HCT116 (cell line): ENCODE measurements at regions not wholly inside any gene's neighbourhood (a gene's known extent, or its start where the extent isn't known, plus 50 kb on each side); places are given as distances from the start of the nearest gene placed in this dataset.

ENCODE experiments used
- ATAC-seq: fragments of 200-7000 bp; cut with Tn5 transposase; 2 replicates; pipeline ENCODE4 v1.9.1; 2020; ENCODE audit warnings: mild to moderate bottlenecking, moderate library complexity
- BruUV-seq: library from RNA; stranded (reverse); fragments of 400-500 nt; replicated peaks from 2 replicates; lab custom pipeline; 2021; lab: Mats Ljungman, UMichigan
- CTCF ChIA-PET: fragments of 300-600 bp; sonication (Branson Sonifier 250); formaldehyde crosslinking; loops from one replicate; lab custom pipeline; 2021; ENCODE audit warnings: antibody characterized with exemption; lab: Charles Lee
- POLR2A ChIA-PET: fragments of 300-600, 350-600 bp; sonication (Branson Sonifier 250); formaldehyde crosslinking; loops from one replicate; lab custom pipeline; 2021; ENCODE audit warnings: antibody characterized with exemption; lab: Charles Lee
- RAD21 ChIA-PET, 2 experiments: fragments of 300-600 bp; sonication (Branson Sonifier 250); formaldehyde crosslinking; loops; one replicate each; lab custom pipeline; 2023; ENCODE audit warnings: low total read pairs in 2 of 2; ENCODE audit not compliant: uncharacterized antibody in 2 of 2, unreplicated experiment in 2 of 2, low non-redundant PET in 1 of 2; lab: Charles Lee
- DNase-seq: peaks from one replicate; pipeline ENCODE4 v3.0.0-alpha.2; 2010; ENCODE audit warnings: low read depth, low spot score
- H2AFZ ChIP-seq: fragments of 200-600 bp; shearing (Covaris generic), sonication (generic); 2 replicates; pipeline ENCODE4 v1.6.1; 2017; ENCODE audit warnings: low read depth, mixed run types, mixed read lengths, antibody characterized with exemption, low read length; ENCODE audit not compliant: poor library complexity, severe bottlenecking
- H3K27ac ChIP-seq: 2 replicates; pipeline ENCODE4 v1.5.1; 2012; ENCODE audit warnings: low read depth, low read length
- H3K27me3 ChIP-seq: fragments of 200-600 bp; sonication (generic); 2 replicates; pipeline ENCODE4 v1.6.1; 2016; ENCODE audit warnings: mixed run types, low read length, mixed read lengths; ENCODE audit not compliant: insufficient read depth
- H3K36me3 ChIP-seq, 2 experiments: fragments of 200-500 bp in 1 of 2; fragments of 200-600 bp in 1 of 2; sonication (Bioruptor generic) in 1 of 2; sonication (generic) in 1 of 2; 2 replicates each; pipeline versions ENCODE4 v1.5.1 to v1.6.1; 2014 to 2016; ENCODE audit warnings: low read length in 2 of 2, inconsistent platforms in 1 of 2, mixed read lengths in 1 of 2, mixed run types in 1 of 2; ENCODE audit not compliant: insufficient read depth in 2 of 2, control insufficient read depth in 1 of 2
- H3K4me1 ChIP-seq, 2 experiments: fragments of 200-600 bp in 1 of 2; sonication (generic) in 1 of 2; 2 replicates each; pipeline versions ENCODE4 v1.5.1 to v1.6.1; 2012 to 2017; ENCODE audit warnings: low read length in 2 of 2, inconsistent platforms in 1 of 2, mild to moderate bottlenecking in 1 of 2, mixed read lengths in 1 of 2, mixed run types in 1 of 2, moderate library complexity in 1 of 2; ENCODE audit not compliant: insufficient read depth in 2 of 2, control insufficient read depth in 1 of 2
- H3K4me2 ChIP-seq: fragments of 200-600 bp; sonication (generic); 2 replicates; pipeline ENCODE4 v1.6.1; 2017; ENCODE audit warnings: mixed run types, low read length, mixed read lengths
- H3K4me3 ChIP-seq, 2 experiments: fragments of 200-600 bp in 1 of 2; sonication (generic) in 1 of 2; replicated peaks in 1 of 2; 2 replicates each; pipeline ENCODE4 v1.5.1; 2011 to 2016; ENCODE audit warnings: low read length in 2 of 2, control low read depth in 1 of 2, low read depth in 1 of 2, mild to moderate bottlenecking in 1 of 2, mixed read lengths in 1 of 2, mixed run types in 1 of 2
- H3K79me2 ChIP-seq: fragments of 200-600 bp; sonication (generic); 2 replicates; pipeline ENCODE4 v1.6.1; 2017; ENCODE audit warnings: mild to moderate bottlenecking, mixed run types, low read length, moderate library complexity, mixed read lengths; ENCODE audit not compliant: insufficient read depth
- H3K9ac ChIP-seq: fragments of 200-600 bp; sonication (generic); 2 replicates; pipeline ENCODE4 v1.6.1; 2016; ENCODE audit warnings: low read length, mixed read lengths
- H3K9me2 ChIP-seq: fragments of 200-600 bp; sonication (generic), shearing (Covaris generic); 2 replicates; pipeline ENCODE4 v1.6.1; 2017; ENCODE audit warnings: mixed run types, mild to moderate bottlenecking, moderate library complexity; ENCODE audit not compliant: insufficient read depth
- H3K9me3 ChIP-seq, 2 experiments: fragments of 200-500 bp in 1 of 2; fragments of 200-600 bp in 1 of 2; sonication (Bioruptor generic) in 1 of 2; sonication (generic) in 1 of 2; 2 replicates each; pipeline ENCODE4 v1.6.1; 2014 to 2017; ENCODE audit warnings: low read length in 2 of 2, mixed read lengths in 2 of 2, inconsistent platforms in 1 of 2, low read depth in 1 of 2, mild to moderate bottlenecking in 1 of 2, mixed run types in 1 of 2, moderate library complexity in 1 of 2; ENCODE audit not compliant: control insufficient read depth in 1 of 2, insufficient read depth in 1 of 2
- H4K20me1 ChIP-seq: fragments of 200-600 bp; sonication (generic), shearing (Covaris generic); 2 replicates; pipeline ENCODE4 v1.6.1; 2017; ENCODE audit warnings: mixed run types, mild to moderate bottlenecking, moderate library complexity; ENCODE audit not compliant: insufficient read depth
- EGR1 ChIP-seq: IDR thresholded peaks from 2 replicates; pipeline ENCODE4 v1.6.1; 2012; ENCODE audit warnings: low read depth
- EZH2phosphoT487 ChIP-seq: fragments of 200-600 bp; IDR thresholded peaks from 2 replicates; pipeline ENCODE4 v1.6.1; 2018; ENCODE audit warnings: antibody characterized with exemption, borderline replicate concordance
- JUND ChIP-seq: IDR thresholded peaks from 2 replicates; pipeline ENCODE4 v1.6.1; 2012
- POLR2A ChIP-seq: IDR thresholded peaks from 2 replicates; pipeline ENCODE4 v1.7.0; 2011; ENCODE audit warnings: borderline replicate concordance; ENCODE audit not compliant: insufficient read depth, insufficient read length; ENCODE audit errors: extremely low read depth
- POLR2AphosphoS5 ChIP-seq: IDR thresholded peaks from 2 replicates; pipeline ENCODE4 v1.6.1; 2011; ENCODE audit warnings: mild to moderate bottlenecking, low read depth, low read length, moderate library complexity
- RAD21 ChIP-seq: IDR thresholded peaks from 2 replicates; pipeline ENCODE4 v1.6.1; 2012; ENCODE audit warnings: low read depth, mild to moderate bottlenecking
- SIN3A ChIP-seq: IDR thresholded peaks from 2 replicates; pipeline ENCODE4 v1.6.1; 2012; ENCODE audit warnings: low read depth
- SP1 ChIP-seq: IDR thresholded peaks from 2 replicates; pipeline ENCODE4 v1.6.1; 2012; ENCODE audit warnings: low read depth
- SRF ChIP-seq: IDR thresholded peaks from 2 replicates; pipeline ENCODE4 v1.6.1; 2012; ENCODE audit warnings: low read depth
- TCF7L2 ChIP-seq: IDR thresholded peaks from 2 replicates; pipeline ENCODE4 v1.7.0; 2011; ENCODE audit warnings: borderline replicate concordance, inconsistent platforms; ENCODE audit not compliant: insufficient read depth, insufficient read length; ENCODE audit errors: extremely low read depth
- YY1 ChIP-seq: IDR thresholded peaks from 2 replicates; pipeline ENCODE4 v1.6.1; 2011; ENCODE audit warnings: low read length, low read depth, moderate library complexity, mild to moderate bottlenecking; ENCODE audit not compliant: insufficient replicate concordance; ENCODE audit errors: extremely low read depth
- ZFX ChIP-seq: fragments of 450-650 bp; IDR thresholded peaks from 2 replicates; pipeline ENCODE4 v1.6.1; 2017
- ZNF274 ChIP-seq: fragments of 200-500 bp; sonication (Bioruptor generic); IDR thresholded peaks from 2 replicates; pipeline ENCODE4 v1.6.1; 2014; ENCODE audit warnings: mild to moderate bottlenecking, low read depth, low read length, inconsistent platforms
- intact Hi-C: fragments of 100-400 bp; cut with micrococcal nuclease; formaldehyde crosslinking; loops from 2 replicates; pipeline ENCODE4 v1.10.0; 2022
- TF ChIP-seq, protein P1 (sequence below): IDR thresholded peaks from 2 replicates; pipeline ENCODE4 v1.6.1; 2012; ENCODE audit warnings: low read depth
- TF ChIP-seq, protein P2 (sequence below), 3 experiments: fragments of 200-600 bp in 1 of 3; sonication (generic) in 1 of 3; IDR thresholded peaks in 2 of 3; conservative IDR thresholded peaks in 1 of 3; 2 replicates each; pipeline ENCODE4 v1.5.1; 2012 to 2017; ENCODE audit warnings: low read depth in 2 of 3, low read length in 2 of 3, antibody characterized with exemption in 1 of 3, borderline replicate concordance in 1 of 3, control low read depth in 1 of 3, mild to moderate bottlenecking in 1 of 3, mixed read lengths in 1 of 3, mixed run types in 1 of 3, moderate library complexity in 1 of 3; ENCODE audit not compliant: insufficient read depth in 1 of 3
- TF ChIP-seq, protein P3 (sequence below): IDR thresholded peaks from 2 replicates; pipeline ENCODE4 v1.6.1; 2011; ENCODE audit warnings: mild to moderate bottlenecking, low read length, moderate library complexity; ENCODE audit not compliant: insufficient replicate concordance; ENCODE audit errors: extremely low read depth
- TF ChIP-seq, protein P4 (sequence below): IDR thresholded peaks from 2 replicates; pipeline ENCODE4 v1.6.1; 2012

DNA sequence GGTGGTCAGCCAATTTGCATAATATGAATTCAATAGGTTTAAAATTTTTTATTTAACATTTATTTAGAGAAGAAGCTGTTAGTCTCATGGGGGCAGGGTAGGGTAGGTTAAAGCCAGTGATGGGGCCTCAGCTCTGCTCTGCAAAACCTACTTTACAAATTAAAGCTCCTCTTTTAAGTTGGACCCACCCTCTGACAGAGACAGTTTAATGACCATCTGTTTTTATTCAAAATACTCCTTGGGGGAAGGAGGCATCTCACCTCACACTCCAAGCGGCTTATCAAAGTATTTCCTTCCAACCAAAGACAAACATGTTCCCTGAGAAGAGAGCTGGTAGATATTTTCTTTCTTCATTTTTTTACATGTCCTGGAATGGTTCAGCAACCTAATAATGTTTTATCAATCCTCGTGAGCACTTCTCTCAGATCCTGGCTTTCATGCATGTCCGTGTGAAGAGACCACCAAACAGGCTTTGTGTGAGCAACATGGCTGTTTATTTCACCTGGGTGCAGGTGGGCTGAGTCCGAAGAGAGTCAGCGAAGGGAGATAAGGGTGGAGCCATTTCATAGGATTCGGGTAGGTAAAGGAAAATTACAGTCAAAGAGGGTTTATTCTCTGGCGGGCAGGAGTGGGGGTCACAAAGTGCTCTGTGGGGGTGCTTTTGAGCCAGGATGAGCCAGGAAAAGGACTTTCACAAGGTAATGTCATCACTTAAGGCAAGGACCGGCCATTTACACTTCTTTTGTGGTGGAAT is 184.7 kb downstream of the GJA1 start:
- H3K79me2 ChIP-seq, result no peaks in the 10 kb centered on the region
- H3K9me3 ChIP-seq, result no peaks in the 10 kb centered on the region
- ChIA-PET POLR2A (no interaction called here), CTCF (no interaction called here), RAD21 (no interaction called here)
- no peak for DNase-seq
- no peaks in the 10 kb centered on the region for H4K20me1 ChIP-seq
- no peak overlapping the region for H3K9ac ChIP-seq
- no TSS peak for BruUV-seq
- H2AFZ ChIP-seq, result no peak overlapping the region
- ATAC-seq, result no peak
- H3K4me2 ChIP-seq, result no peak overlapping the region
- no peaks in the 10 kb centered on the region for H3K9me2 ChIP-seq
- H3K4me3 ChIP-seq, result no peak overlapping the region
- H3K27me3 ChIP-seq, result no peaks in the 10 kb centered on the region
- no peak overlapping the region for H3K27ac ChIP-seq
- TF ChIP-seq ZFX, result no peak
- TF ChIP-seq SIN3A, result no peak
- no peak for TF ChIP-seq ZNF274
- TF ChIP-seq, protein P1, sequence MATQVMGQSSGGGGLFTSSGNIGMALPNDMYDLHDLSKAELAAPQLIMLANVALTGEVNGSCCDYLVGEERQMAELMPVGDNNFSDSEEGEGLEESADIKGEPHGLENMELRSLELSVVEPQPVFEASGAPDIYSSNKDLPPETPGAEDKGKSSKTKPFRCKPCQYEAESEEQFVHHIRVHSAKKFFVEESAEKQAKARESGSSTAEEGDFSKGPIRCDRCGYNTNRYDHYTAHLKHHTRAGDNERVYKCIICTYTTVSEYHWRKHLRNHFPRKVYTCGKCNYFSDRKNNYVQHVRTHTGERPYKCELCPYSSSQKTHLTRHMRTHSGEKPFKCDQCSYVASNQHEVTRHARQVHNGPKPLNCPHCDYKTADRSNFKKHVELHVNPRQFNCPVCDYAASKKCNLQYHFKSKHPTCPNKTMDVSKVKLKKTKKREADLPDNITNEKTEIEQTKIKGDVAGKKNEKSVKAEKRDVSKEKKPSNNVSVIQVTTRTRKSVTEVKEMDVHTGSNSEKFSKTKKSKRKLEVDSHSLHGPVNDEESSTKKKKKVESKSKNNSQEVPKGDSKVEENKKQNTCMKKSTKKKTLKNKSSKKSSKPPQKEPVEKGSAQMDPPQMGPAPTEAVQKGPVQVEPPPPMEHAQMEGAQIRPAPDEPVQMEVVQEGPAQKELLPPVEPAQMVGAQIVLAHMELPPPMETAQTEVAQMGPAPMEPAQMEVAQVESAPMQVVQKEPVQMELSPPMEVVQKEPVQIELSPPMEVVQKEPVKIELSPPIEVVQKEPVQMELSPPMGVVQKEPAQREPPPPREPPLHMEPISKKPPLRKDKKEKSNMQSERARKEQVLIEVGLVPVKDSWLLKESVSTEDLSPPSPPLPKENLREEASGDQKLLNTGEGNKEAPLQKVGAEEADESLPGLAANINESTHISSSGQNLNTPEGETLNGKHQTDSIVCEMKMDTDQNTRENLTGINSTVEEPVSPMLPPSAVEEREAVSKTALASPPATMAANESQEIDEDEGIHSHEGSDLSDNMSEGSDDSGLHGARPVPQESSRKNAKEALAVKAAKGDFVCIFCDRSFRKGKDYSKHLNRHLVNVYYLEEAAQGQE, result no peak
- no peak for TF ChIP-seq POLR2A
- TF ChIP-seq, protein P2, sequence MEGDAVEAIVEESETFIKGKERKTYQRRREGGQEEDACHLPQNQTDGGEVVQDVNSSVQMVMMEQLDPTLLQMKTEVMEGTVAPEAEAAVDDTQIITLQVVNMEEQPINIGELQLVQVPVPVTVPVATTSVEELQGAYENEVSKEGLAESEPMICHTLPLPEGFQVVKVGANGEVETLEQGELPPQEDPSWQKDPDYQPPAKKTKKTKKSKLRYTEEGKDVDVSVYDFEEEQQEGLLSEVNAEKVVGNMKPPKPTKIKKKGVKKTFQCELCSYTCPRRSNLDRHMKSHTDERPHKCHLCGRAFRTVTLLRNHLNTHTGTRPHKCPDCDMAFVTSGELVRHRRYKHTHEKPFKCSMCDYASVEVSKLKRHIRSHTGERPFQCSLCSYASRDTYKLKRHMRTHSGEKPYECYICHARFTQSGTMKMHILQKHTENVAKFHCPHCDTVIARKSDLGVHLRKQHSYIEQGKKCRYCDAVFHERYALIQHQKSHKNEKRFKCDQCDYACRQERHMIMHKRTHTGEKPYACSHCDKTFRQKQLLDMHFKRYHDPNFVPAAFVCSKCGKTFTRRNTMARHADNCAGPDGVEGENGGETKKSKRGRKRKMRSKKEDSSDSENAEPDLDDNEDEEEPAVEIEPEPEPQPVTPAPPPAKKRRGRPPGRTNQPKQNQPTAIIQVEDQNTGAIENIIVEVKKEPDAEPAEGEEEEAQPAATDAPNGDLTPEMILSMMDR (IDR thresholded peaks at IDR 0.05 in 2 of 3, conservative IDR thresholded peaks at IDR 0.05 in 1 of 3; ENCODE audit: borderline replicate concordance in 1 of 3, insufficient read depth in 1 of 3, low read depth in 2 of 3, low read length in 2 of 3), result no peak
- no peak for TF ChIP-seq EZH2phosphoT487
- TF ChIP-seq YY1, result no peak
- no peak for TF ChIP-seq SRF
- TF ChIP-seq EGR1, result no peak
- TF ChIP-seq TCF7L2, result no peak
- no peak for TF ChIP-seq JUND
- no peak for TF ChIP-seq RAD21
- no peak for TF ChIP-seq SP1
- TF ChIP-seq POLR2AphosphoS5, result no peak
- TF ChIP-seq, protein P3, sequence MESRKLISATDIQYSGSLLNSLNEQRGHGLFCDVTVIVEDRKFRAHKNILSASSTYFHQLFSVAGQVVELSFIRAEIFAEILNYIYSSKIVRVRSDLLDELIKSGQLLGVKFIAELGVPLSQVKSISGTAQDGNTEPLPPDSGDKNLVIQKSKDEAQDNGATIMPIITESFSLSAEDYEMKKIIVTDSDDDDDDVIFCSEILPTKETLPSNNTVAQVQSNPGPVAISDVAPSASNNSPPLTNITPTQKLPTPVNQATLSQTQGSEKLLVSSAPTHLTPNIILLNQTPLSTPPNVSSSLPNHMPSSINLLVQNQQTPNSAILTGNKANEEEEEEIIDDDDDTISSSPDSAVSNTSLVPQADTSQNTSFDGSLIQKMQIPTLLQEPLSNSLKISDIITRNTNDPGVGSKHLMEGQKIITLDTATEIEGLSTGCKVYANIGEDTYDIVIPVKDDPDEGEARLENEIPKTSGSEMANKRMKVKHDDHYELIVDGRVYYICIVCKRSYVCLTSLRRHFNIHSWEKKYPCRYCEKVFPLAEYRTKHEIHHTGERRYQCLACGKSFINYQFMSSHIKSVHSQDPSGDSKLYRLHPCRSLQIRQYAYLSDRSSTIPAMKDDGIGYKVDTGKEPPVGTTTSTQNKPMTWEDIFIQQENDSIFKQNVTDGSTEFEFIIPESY, result no peak
- TF ChIP-seq, protein P4, sequence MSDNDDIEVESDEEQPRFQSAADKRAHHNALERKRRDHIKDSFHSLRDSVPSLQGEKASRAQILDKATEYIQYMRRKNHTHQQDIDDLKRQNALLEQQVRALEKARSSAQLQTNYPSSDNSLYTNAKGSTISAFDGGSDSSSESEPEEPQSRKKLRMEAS, result no peak
- intact Hi-C loops, result no loop called here
- no peaks in the 10 kb centered on the region for H3K36me3 ChIP-seq
- H3K4me1 ChIP-seq, result no peaks in the 10 kb centered on the region
